GM21723 (cell line): ENCODE measurements at regions not wholly inside any gene's neighbourhood (a gene's known extent, or its start where the extent isn't known, plus 50 kb on each side); places are given as distances from the start of the nearest gene placed in this dataset.

Experiments
- ATAC-seq: cut with Tn5 transposase; IDR thresholded peaks from one replicate; pipeline ENCODE4 v1.9.1; 2021; ENCODE audit warnings: mild to moderate bottlenecking, moderate library complexity; ENCODE audit not compliant: unreplicated experiment

GRCh38 chr12:34391771-34392581 is 369.7 kb downstream of the ALG10 start:
- no peak for ATAC-seq

GRCh38 chr12:34392741-34393085 is 370.4 kb downstream of the ALG10 start:
- no peak for ATAC-seq

DNA sequence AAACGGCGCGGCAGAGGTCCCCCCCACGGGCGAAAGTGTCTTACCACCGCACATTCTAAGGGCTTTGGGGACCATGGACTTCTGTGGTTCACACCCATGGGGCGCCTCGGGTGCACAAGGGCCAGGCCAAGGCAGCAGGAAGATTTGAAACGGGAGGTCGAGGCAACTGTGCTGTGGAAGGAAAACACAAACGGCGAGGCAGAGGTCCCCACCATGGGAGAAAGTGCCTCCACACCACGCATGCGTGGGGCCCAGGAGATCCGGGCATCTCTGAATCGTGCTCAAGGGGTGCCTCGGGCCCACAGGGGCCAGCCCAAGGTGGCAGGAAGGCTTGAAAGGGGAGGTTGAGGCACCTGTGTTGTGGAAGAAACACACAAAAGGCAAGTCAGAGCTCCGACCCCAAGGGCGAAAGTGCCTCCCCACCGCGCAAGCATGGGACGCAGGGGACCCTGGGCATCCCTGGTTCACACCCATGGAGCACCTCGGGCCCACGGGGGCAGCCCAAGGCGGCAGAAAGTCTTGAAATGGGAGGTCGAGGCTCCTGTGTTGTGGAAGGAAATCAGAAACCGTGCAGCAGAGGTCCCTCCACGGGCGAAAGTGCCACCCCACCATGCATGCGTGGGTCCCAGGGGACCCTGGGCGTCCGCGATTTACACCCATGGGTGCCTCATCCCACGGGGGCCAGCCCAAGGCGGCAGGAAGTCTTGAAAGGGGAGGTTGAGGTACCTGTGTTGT is 371.0 kb downstream of the ALG10 start:
- ATAC-seq = no peak

GRCh38 chr12:34393821-34394150 is 371.5 kb downstream of the ALG10 start:
- no peak for ATAC-seq

- ATAC-seq = no peak
These were observed 372.1 kb downstream of the ALG10 start for GRCh38 chr12:34394211-34395055.

DNA sequence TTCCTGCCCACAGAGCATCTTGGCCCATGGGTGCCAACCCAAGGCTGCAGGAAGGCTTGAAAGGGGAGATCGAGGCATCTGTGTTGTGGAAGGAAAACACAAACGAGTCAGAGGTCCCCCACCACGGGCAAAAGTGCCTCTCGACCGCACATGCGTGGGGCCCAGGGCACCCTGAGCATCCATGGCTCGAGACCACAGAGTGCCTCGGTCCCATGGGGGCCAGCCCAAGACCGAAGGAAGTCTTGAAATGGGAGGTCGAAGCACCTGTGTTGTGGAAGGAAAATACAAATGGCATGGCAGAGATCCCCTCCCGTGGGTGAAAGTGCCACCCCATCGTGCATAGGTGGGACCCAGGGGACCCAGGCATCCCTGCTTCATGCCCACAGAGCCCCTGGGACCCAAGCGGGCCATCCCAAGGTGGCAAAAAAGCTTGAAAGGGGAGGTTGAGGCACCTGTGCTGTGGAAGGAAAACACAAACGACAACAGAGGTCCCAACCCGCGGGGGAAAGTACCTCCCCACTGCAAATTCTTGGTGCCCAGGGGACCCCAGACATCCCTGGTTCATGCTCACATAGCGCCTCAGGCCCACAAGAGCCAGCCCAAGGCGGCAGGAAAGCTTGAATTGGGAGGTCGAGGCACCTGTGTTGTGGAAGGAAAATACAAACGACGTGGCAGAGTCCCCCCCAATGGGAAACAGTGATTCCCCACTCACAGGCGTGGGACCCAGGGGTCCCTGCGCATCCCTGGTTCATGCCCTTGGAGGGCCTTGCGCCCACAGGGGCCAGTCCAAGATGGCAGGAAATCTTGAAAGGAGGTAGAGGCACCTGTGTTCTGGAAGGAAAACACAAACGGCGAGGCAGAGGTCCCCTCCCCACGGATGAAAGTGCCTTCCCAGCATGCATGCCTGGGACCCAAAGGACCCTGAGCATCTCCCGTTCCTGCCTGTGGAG is 373.0 kb downstream of the ALG10 start:
- no peak for ATAC-seq

DNA sequence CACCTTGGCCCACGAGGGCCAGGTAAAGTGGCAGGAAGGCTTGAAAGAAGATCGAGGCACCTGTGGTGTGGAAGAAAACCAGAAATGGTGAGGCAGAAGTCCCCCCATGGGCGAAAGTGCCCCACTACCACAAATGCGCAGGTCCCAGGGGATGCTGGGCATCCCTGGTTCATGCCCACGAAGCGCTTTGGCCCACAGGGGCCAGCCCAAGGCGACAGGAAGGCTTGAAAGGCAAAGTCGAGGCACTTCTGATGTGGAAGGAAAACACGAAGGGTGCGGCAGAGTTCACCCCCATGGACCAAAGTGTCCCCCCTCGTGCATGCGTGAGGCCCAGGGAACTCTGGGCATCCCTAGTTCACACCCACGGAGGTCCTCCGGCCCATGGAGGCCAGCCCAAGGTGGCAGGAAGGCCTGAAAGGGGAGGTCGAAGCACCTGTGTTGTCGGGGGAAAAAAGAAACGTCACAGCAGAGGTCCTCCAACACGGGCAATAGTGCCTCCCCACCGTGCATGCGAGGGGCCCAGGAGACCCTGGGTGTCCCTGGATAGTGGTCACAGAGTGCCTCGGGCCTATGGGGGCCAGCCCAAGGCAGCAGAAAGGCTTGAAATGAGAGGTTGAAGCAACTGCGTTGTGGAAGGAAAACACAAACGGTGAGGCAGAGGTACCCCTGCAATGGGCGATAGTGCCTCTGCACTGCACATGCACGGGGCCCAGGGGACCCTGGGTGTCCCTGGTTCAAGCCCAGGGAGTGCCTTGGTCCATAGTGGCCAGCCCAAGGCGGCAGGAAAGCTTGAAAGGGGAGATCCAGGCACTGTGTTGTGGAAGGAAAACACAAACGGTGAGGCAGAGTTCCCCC is 373.9 kb downstream of the ALG10 start:
- ATAC-seq = no peak

- no peak for ATAC-seq
These were observed 374.7 kb downstream of the ALG10 start for GRCh38 chr12:34396861-34397590.

DNA sequence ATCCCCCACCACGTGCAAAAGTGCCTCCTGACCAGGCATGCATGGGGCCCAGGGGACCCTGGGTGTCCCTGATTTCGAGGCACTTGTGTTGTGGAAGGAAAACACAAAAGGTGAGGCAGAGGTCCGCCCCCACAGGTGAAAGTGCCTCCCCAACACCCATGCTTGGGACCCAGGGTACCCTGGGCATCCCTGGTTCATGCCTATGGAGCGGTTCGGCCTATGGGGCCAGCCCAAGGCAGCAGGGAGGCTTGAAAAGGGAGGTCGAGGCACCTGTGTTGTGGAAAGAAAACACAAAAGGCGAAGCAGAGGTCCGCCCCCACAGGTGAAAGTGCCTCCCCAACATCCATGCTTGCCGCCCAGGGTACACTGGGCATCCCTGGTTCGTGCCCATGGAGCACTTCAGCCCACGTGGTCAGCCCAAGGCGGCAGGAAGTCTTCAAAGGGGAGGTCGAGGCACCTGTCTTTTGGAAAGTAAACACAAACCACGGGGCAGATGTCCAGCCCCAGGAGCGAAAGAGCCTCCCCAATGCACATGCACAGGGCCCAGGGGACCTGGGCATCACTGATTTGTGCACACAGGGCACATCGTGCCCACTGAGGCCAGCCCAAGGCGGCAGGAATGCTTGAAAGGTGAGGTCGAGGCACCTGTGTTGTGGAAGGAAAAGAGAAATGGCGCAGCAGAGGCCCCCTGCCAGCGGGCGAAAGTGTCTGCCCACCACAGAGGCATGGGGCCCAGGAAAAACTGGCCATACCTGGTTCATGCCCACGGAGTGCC is 375.5 kb downstream of the ALG10 start:
- ATAC-seq = no peak

GRCh38 chr12:34398366-34398705 is 376.0 kb downstream of the ALG10 start:
- no peak for ATAC-seq

DNA sequence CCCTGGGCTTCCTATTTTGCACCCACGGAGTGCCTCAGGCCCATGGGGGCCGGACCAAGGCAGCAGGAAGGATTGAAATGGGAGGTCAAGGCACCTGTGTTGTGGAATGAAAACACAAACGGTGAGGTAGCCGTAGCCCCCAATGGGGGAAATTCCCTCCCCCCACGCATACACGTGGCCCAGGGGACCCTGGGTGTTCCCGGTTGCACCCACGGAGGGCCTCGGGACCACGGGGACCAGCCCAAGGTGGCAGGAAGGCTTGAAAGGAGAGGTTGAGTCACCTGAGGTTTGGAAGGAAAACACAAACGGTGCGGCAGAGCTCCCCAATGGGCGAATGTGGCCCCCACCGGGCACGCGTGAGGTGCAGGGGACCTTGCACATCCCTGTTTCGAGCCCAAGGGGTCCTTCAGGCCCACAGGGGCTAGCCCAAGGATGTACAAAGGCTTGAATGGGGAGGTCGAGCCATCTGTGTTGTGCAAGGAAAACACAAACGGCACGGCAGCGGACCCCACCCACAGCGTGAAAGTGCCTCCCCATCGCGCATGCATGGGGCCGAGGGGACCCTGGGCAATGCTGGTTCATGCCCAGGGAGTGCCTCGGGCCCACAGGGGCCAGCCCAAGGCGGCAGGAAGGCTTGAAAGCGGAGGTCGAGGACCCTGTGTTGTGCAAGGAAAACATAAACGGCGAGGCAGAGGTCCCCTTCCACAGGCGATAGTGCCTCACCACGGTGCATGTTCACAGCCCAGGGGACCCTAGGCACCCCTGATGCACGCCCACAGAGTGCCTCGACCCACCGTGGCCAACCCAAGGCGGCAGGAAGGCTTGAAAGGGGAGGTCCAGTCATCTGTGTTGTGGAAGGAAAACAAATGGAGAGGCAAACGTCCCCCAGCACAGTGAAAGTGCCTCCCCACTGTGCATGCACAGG is 376.7 kb downstream of the ALG10 start:
- no peak for ATAC-seq

DNA sequence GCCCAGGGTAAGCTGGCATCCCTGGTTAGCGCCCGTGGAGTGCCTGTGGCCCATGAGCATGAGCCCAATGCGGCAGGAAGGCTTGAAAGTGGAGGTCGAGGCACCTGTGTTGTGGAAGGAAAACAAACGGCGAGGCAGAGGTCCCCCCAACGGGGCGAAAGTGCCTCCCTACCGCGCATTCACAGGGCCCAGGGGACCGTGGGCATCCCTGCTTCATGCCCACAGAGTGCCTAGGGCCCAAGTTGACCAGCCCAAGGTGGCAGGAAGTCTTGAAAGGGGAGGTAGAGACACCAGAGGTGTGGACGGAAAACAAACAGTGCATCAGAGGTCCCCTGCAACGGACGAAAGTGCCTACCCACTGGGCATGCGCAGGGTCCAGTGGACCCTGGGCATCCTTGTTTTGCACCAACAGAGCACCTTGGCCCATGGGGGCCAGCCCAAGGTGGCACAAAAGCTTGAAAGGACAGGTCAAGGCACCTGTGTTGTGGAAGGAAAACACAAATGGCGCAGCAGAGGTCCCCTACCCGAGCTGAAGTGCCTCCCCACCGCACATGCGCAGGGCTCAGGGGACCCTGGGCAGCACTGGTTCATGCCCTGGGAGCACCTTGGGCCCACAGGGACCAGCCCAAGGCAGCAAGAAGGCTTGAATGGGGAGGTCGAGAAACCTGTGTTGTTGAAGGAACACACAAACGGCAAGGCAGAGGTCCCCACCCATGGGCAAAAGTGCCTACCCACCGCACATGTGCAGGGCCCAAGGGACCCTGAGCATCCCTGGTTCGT is 377.5 kb downstream of the ALG10 start:
- no peak for ATAC-seq

DNA sequence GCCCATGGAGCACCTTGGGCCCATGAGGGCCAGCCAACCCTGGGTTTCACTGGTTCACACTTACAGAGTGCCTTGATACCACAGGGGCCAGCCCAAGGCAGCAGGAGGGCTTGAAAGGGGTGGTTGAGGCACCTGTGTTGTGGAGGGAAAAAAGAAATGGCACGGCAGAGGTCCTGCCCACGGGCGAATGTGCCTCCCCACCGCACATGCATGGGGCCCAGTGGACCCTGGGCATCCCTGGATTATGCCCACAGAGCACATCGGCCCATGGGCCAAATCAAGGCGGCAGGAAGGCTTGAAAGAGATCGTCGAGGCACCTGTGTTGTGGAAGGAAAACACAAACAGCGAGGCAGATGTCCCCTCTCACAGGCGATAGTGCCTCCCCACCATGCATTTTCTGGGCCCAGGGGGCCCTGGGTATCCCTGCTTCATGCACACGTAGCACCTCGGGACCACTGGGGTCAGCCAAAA is 378.1 kb downstream of the ALG10 start:
- ATAC-seq = no peak

DNA sequence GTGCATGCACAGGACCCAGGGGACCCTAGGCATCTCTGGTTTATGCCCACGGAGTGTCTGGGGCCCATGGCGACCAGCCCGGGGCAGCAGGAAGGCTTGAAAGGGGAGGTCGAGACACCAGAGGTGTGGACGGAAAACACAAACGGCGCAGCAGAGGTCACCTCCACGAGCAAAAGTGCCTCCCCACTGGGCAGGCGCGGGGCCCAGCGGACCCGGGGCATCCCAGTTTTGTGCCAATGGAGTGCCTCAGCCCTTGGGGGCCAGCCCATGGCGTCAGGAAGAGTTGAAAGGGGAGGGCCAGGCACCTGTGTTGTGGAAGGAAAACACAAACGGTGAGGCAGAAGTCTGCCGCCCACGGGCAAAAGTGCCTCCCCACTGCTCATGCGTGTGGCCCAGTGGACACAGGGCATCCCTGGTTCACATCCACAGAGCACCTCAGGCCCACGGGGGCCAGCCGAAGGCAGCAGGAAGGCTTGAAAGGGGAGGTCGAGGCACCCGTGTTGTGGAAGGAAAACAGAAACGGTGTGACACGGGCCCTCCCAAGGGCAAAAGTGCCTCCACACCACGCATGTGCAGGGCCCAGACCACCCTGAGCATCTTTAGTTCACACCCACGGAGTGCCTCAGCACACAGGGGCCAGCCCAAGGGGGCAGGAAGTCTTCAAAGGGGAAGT is 378.8 kb downstream of the ALG10 start:
- no peak for ATAC-seq

- no peak for ATAC-seq
These were observed 379.4 kb downstream of the ALG10 start for GRCh38 chr12:34401659-34402227.
